Uterus (tissue), 2 donors: ENCODE measurements at regions not wholly inside any gene's neighbourhood (a gene's known extent, or its start where the extent isn't known, plus 50 kb on each side); places are given as distances from the start of the nearest gene placed in this dataset.

Experiments used
- POLR2A ChIP-seq, 2 donors: fragments of 450-650 bp; IDR thresholded peaks; one replicate each; pipeline ENCODE4 v1.6.1; 2016; ENCODE audit warnings: antibody characterized with exemption in 2 of 2, mild to moderate bottlenecking in 1 of 2, moderate library complexity in 1 of 2
- TF ChIP-seq, protein P1 (sequence below), 4 experiments: fragments of 200-600 bp in 2 of 4; fragments of 450-650 bp in 2 of 4; sonication (generic) in 2 of 4; IDR thresholded peaks; one replicate each; pipeline ENCODE4 v1.5.1; 2016 to 2019; ENCODE audit warnings: antibody characterized with exemption in 4 of 4, mild to moderate bottlenecking in 2 of 4, moderate library complexity in 1 of 4

DNA sequence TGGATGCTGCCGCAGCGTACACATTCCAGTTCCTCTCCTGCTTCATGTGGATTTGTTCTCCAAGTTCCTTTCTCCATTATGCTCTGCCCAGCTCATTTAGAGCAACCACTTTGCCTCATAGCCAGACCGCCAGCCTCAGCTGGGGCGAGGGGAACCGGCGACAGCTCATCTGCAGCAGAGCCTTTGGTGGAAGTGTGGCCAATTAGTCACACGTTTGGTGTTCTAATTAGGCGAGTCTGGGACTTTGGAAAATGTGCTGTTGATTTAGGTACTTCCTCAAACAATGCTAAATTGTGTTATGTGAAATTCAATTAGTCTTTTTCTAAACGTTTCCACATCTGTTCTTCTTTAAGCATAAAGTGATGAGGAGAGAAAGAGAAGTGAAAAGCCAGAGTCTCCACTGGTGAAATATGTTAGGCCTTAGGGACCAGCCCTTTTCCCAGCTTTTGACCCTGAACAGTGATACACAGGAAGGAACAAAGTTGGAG is 217.9 kb downstream of the TBX18 start:
- TF ChIP-seq, protein P1, sequence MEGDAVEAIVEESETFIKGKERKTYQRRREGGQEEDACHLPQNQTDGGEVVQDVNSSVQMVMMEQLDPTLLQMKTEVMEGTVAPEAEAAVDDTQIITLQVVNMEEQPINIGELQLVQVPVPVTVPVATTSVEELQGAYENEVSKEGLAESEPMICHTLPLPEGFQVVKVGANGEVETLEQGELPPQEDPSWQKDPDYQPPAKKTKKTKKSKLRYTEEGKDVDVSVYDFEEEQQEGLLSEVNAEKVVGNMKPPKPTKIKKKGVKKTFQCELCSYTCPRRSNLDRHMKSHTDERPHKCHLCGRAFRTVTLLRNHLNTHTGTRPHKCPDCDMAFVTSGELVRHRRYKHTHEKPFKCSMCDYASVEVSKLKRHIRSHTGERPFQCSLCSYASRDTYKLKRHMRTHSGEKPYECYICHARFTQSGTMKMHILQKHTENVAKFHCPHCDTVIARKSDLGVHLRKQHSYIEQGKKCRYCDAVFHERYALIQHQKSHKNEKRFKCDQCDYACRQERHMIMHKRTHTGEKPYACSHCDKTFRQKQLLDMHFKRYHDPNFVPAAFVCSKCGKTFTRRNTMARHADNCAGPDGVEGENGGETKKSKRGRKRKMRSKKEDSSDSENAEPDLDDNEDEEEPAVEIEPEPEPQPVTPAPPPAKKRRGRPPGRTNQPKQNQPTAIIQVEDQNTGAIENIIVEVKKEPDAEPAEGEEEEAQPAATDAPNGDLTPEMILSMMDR (IDR thresholded peaks at IDR 0.05), result no peak
- no peak for TF ChIP-seq POLR2A (IDR thresholded peaks at IDR 0.05)
